ENCODE measurements at regions not wholly inside any gene's neighbourhood (a gene's known extent, or its start where the extent isn't known, plus 50 kb on each side); places are given as distances from the start of the nearest gene placed in this dataset.

DNA sequence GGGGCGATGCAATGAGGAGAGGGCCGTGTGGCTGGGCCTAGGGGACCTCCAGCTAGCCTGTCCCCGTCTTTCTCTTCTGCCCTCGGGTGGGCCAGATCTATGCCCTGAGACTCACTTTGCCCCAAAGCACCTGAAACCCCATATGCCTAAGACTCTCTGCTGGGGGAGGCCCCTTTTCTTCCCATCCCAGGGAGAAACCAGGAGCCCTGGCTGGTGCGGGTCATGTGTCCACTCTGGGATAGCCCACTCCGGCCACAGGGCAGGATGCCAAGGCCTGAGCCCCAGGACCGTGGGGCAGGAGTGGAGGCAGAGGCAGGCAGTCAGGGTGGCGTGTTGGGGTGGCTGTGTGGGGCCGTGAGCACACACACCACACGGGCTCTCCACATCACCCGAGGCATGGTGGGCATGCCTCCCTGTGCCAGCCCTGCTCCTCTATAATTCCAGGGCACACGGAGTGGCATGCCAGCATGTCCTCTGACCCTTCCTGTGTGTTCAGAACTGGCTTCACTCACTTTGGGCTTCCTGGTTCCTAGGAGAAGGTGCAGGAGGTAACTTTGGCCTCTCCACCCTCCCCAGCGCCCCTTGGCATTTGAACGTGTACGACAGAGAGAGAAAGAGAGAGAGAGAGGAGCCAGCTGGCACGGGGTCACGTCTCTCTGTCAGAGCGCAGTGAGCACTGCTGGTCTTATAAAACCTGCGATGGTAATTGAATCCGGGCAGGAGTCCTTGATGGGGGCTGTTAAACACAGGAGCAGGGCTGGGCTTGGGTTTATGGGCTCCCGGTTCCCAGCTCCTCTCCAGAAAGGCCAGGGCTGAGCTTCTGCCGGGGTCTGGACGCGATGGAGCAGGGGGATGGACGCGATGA lies 144.2 kb downstream of the KIF26A start:
- peak overlapping the region; percentile 36 to 79 for H3K9ac ChIP-seq (ENCODE audit: low read depth in 2 of 2, low read length in 2 of 2)
- H3K4me3 ChIP-seq: no peak overlapping the region
- H3K27me3 ChIP-seq: no peaks in the 10 kb centered on the region
- intact Hi-C loops (cut with DNase I): no loop called here
- peaks cover 19% of the 10 kb centered on the region for H3K4me1 ChIP-seq
- H3K27ac ChIP-seq: peak overlapping the region; percentile 78
- H3K9me3 ChIP-seq: no peaks in the 10 kb centered on the region
- TF ChIP-seq, protein P1, sequence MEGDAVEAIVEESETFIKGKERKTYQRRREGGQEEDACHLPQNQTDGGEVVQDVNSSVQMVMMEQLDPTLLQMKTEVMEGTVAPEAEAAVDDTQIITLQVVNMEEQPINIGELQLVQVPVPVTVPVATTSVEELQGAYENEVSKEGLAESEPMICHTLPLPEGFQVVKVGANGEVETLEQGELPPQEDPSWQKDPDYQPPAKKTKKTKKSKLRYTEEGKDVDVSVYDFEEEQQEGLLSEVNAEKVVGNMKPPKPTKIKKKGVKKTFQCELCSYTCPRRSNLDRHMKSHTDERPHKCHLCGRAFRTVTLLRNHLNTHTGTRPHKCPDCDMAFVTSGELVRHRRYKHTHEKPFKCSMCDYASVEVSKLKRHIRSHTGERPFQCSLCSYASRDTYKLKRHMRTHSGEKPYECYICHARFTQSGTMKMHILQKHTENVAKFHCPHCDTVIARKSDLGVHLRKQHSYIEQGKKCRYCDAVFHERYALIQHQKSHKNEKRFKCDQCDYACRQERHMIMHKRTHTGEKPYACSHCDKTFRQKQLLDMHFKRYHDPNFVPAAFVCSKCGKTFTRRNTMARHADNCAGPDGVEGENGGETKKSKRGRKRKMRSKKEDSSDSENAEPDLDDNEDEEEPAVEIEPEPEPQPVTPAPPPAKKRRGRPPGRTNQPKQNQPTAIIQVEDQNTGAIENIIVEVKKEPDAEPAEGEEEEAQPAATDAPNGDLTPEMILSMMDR (IDR thresholded peaks at IDR 0.05): no peak
- H3K36me3 ChIP-seq: no peaks in the 10 kb centered on the region
- peak; percentile 81 for DNase-seq

DNA sequence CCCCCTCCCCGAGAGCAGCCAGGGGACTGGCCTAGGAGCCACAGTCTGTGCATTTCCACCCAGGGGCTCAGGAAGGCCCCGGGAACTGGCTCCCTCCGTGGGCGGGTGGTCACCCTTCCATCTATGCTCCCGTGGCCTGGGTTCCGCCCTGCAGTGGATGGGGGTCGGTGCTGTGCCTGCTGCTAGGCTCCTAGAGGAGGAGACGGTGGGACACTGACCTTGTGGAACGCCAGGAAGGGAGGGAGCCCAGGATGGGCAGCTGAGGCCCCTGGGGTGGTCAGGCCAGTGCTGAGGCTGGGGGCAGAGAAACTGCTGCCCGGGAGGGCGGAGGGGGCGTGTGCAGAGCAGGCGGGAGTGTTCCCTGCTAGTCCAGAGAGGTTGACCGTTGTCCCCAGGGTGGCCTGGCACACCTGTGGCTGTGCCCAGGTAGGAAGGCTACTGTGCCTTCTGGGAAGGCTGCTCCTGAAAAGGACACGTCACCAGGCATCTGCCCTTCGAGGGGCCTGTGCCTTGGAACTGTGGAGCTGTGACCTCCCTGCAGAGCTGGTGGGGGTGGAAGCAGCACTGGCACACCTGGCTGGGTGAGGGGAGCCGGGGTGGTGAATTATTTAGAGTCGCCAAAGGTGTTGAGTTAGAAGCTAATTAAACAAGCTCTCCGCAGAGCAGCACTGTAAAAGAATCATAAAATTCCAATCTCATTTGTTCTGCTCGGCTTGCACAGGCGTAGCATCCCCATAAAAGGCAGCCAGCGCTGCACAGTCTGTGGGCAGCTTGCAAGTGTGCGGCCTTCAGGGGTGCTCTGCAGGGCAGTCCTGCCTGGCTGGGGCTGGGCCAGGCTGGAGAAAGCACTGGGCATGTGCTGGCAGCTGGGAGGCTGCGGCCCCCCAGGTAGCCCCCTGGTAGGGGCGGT lies 145.1 kb downstream of the KIF26A start:
- Histone ChIP-seq H3K27ac (peak overlapping the region; percentile 78), H3K27me3 (no peaks in the 10 kb centered on the region), H3K4me1 (peaks cover 19% of the 10 kb centered on the region), H3K36me3 (no peaks in the 10 kb centered on the region), H3K9me3 (no peaks in the 10 kb centered on the region), H3K9ac (ENCODE audit: low read depth in 2 of 2, low read length in 2 of 2) (peak overlapping the region; percentile 36 to 79), H3K4me3 (no peak overlapping the region)
- TF ChIP-seq, protein P1 (IDR thresholded peaks at IDR 0.05): no peak
- DNase-seq: peak; percentile 84
- intact Hi-C loops (cut with DNase I): no loop called here

DNA sequence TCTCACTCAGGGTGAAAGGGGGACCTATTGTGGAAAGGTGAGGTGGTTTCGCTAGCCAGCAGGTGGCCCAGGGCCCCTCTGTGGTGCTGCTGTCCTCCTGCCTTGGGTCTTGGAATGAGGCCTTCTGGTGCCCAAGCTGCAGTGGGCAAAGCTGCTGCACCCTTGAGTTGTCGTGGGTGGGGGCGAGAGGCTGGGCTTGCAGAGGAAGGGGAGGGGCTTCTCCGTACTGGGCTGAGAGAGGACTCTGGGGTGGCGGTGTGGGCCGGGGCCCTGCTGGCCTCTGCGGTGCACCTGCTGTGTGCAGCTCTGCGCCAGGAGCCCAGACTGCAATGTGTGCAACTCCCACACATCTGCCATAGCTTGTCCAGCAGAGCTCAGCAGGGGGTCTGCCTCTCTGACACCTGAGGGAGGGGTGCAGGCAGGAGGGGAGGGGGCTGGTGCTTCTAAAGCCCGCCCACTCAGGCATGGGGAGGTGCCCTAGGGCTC lies 145.8 kb downstream of the KIF26A start:
- DNase-seq: peak; percentile 39
- peak overlapping the region; percentile 78 for H3K27ac ChIP-seq
- H3K9me3 ChIP-seq: no peaks in the 10 kb centered on the region
- H3K9ac ChIP-seq (ENCODE audit: low read depth in 2 of 2, low read length in 2 of 2): peak overlapping the region in 1 of 2 donors; percentile 79
- intact Hi-C loops (cut with DNase I): no loop called here
- no peaks in the 10 kb centered on the region for H3K27me3 ChIP-seq
- H3K4me1 ChIP-seq: peaks cover 19% of the 10 kb centered on the region
- H3K36me3 ChIP-seq: no peaks in the 10 kb centered on the region
- TF ChIP-seq, protein P1 (IDR thresholded peaks at IDR 0.05): no peak
- no peak overlapping the region for H3K4me3 ChIP-seq

DNA sequence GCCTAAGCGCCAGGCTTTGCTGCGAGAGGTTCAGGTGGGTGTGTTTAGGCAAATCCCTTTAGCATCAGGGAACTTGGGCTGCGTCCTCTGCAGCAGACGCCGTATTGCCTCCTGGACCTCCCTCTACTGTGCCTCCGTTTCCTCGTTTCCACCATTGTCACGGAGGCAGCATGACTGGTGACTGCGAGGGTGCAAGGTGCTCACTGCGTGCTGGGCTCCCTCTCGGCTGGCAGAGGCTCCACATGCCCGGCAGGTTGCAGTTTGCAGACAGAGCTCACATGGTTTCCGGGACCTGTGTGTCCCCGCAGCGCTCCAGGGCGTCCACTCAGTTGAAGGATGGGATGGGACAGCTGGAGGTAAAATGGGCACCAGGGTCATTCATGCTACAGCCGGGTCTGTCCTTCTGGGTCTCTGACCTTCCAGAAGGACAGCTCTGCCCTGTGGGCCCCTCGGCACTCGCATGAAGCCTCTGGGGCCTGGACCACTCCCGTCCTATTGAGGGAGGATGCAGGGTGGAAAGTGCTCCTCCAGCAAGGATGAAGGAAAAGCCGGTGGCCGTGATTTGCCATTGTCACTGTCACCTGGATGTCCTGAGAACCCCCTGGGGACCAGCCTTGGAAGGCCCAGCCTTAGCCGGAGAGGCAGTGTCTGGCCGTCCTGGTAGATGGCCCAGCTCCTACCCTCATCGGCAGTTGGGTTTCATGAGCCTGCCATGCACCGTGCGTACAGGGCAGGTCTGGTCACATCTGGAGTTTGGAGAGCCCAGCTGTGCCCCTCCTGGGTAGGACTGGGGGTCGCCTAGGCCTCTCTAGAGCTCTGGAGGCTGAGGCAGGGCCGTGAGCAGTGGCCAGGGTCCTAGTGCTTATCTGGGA lies 146.5 kb downstream of the KIF26A start:
- peaks cover 19% of the 10 kb centered on the region for H3K4me1 ChIP-seq
- no peaks in the 10 kb centered on the region for H3K9me3 ChIP-seq
- DNase-seq: no peak
- no peak overlapping the region for H3K4me3 ChIP-seq
- no peaks in the 10 kb centered on the region for H3K36me3 ChIP-seq
- H3K27ac ChIP-seq: peak overlapping the region; percentile 78
- TF ChIP-seq, protein P1 (IDR thresholded peaks at IDR 0.05): no peak
- peak overlapping the region in 1 of 2 donors; percentile 79 for H3K9ac ChIP-seq (ENCODE audit: low read depth in 2 of 2, low read length in 2 of 2)
- H3K27me3 ChIP-seq: no peaks in the 10 kb centered on the region
- intact Hi-C loops (cut with DNase I): no loop called here

DNA sequence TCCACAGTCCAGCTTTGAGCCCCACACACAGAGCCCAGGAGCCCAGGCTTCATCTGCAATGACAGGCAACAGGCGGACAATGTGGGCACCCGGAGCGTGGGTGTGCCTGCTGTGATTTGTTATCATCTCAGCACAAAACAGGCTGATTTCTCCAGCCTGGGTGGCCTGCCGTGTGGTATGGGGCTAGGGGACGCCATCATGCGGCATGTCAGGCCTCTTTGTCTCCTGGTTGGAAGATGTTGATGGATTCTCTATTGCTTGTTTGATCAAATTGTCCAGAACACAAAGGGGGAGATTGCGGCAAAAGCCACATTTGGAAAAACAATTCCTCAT lies 147.1 kb downstream of the KIF26A start:
- H3K9me3 ChIP-seq: no peaks in the 10 kb centered on the region
- intact Hi-C loops (cut with DNase I): no loop called here
- TF ChIP-seq, protein P1 (IDR thresholded peaks at IDR 0.05): no peak

More for the DNA sequence above, 147.1 kb downstream of the KIF26A start:
- H3K27me3 ChIP-seq: no peaks in the 10 kb centered on the region
- no peaks in the 10 kb centered on the region for H3K36me3 ChIP-seq
- peaks cover 19% of the 10 kb centered on the region for H3K4me1 ChIP-seq
- no peak overlapping the region for H3K27ac ChIP-seq
- no peak overlapping the region for H3K4me3 ChIP-seq
- no peak overlapping the region for H3K9ac ChIP-seq (ENCODE audit: low read depth in 2 of 2, low read length in 2 of 2)
- no peak for DNase-seq
